DND-41 (cell line): ENCODE measurements at regions not wholly inside any gene's neighbourhood (a gene's known extent, or its start where the extent isn't known, plus 50 kb on each side); places are given as distances from the start of the nearest gene placed in this dataset.

ENCODE experiments used
- ATAC-seq: fragments of 200-7000 bp; cut with Tn5 transposase; 3 replicates; pipeline ENCODE4 v1.9.1; 2021; ENCODE audit warnings: low read depth; ENCODE audit not compliant: insufficient read depth
- DNase-seq: peaks from one replicate; pipeline ENCODE4 v3.0.0-alpha.2; 2020
- H2AFZ ChIP-seq: 2 replicates; pipeline ENCODE4 v1.6.0; 2012; ENCODE audit warnings: low read depth, low read length
- H3K27ac ChIP-seq: 2 replicates; pipeline ENCODE4 v1.5.1; 2012; ENCODE audit warnings: low read length, inconsistent platforms
- H3K27me3 ChIP-seq: fragments of 200-600 bp; sonication (generic); 2 replicates; pipeline ENCODE4 v1.6.0; 2012; ENCODE audit warnings: low read length, mild to moderate bottlenecking, inconsistent platforms; ENCODE audit not compliant: insufficient read depth, poor library complexity
- H3K36me3 ChIP-seq: 2 replicates; pipeline ENCODE4 v1.5.1; 2012; ENCODE audit warnings: low read length, inconsistent platforms; ENCODE audit not compliant: insufficient read depth
- H3K4me1 ChIP-seq: 2 replicates; pipeline ENCODE4 v1.5.1; 2012; ENCODE audit warnings: mild to moderate bottlenecking, low read length; ENCODE audit not compliant: insufficient read depth
- H3K4me2 ChIP-seq: 2 replicates; pipeline ENCODE4 v1.6.0; 2012; ENCODE audit warnings: mild to moderate bottlenecking, moderate library complexity, low read length, inconsistent platforms; ENCODE audit not compliant: insufficient read depth
- H3K4me3 ChIP-seq, 2 experiments: fragments of 200-600 bp in 1 of 2; shearing (Covaris generic) in 1 of 2; 2 replicates each; pipeline ENCODE4 v1.5.1; 2012 to 2016; ENCODE audit warnings: inconsistent platforms in 2 of 2, low read length in 2 of 2, mild to moderate bottlenecking in 2 of 2, low read depth in 1 of 2, moderate library complexity in 1 of 2
- H3K79me2 ChIP-seq: 2 replicates; pipeline ENCODE4 v1.6.0; 2012; ENCODE audit warnings: low read length, inconsistent platforms; ENCODE audit not compliant: insufficient read depth
- H3K9ac ChIP-seq: 2 replicates; pipeline ENCODE4 v1.6.0; 2012; ENCODE audit warnings: low read depth, mild to moderate bottlenecking, inconsistent platforms, low read length, moderate library complexity
- H3K9me3 ChIP-seq: 2 replicates; pipeline ENCODE4 v1.5.1; 2012; ENCODE audit warnings: low read length, moderate library complexity, mild to moderate bottlenecking, inconsistent platforms; ENCODE audit not compliant: insufficient read depth, severe bottlenecking
- H4K20me1 ChIP-seq: 2 replicates; pipeline ENCODE4 v1.6.0; 2012; ENCODE audit warnings: low read length; ENCODE audit not compliant: insufficient read depth
- EZH2 ChIP-seq: IDR thresholded peaks from 3 replicates; pipeline ENCODE4 v1.6.1; 2012; ENCODE audit warnings: borderline replicate concordance, low read depth, mild to moderate bottlenecking, moderate library complexity, low read length, inconsistent platforms; ENCODE audit not compliant: severe bottlenecking
- TF ChIP-seq, protein P1 (sequence below): IDR thresholded peaks from 2 replicates; pipeline ENCODE4 v1.5.1; 2012; ENCODE audit warnings: borderline replicate concordance, low read length, moderate library complexity, mild to moderate bottlenecking; ENCODE audit not compliant: poor library complexity, severe bottlenecking; ENCODE audit errors: extremely low read depth

GRCh38 chr6:109315341-109316110 lies 66.7 kb downstream of the CD164 start:
- TF ChIP-seq, protein P1, sequence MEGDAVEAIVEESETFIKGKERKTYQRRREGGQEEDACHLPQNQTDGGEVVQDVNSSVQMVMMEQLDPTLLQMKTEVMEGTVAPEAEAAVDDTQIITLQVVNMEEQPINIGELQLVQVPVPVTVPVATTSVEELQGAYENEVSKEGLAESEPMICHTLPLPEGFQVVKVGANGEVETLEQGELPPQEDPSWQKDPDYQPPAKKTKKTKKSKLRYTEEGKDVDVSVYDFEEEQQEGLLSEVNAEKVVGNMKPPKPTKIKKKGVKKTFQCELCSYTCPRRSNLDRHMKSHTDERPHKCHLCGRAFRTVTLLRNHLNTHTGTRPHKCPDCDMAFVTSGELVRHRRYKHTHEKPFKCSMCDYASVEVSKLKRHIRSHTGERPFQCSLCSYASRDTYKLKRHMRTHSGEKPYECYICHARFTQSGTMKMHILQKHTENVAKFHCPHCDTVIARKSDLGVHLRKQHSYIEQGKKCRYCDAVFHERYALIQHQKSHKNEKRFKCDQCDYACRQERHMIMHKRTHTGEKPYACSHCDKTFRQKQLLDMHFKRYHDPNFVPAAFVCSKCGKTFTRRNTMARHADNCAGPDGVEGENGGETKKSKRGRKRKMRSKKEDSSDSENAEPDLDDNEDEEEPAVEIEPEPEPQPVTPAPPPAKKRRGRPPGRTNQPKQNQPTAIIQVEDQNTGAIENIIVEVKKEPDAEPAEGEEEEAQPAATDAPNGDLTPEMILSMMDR = no peak
- no peak for TF ChIP-seq EZH2

DNA sequence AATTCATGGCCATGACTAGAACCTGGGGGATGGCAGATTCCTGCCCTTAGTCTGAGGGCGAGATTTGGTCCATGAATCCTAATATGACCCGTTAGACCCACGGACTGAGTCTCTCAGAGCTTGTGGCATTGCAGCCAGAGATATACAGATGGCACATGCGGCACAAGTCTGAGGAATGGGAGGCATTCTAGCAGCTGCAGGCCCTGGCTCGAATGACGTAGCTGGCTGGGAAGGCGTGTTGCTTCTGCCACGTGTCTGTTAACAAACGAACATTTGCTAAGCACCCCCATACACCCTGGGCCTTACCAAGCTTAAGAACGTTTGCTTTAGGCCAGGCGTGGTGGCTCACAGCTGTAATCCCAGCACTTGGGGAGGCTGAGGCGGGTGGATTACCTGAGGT lies 68.0 kb downstream of the CD164 start:
- H3K4me3 ChIP-seq = no peak overlapping the region
- H3K27me3 ChIP-seq = no peaks in the 10 kb centered on the region
- no peaks in the 10 kb centered on the region for H3K36me3 ChIP-seq
- TF ChIP-seq, protein P1 = no peak
- TF ChIP-seq EZH2 = no peak
- H3K4me1 ChIP-seq = no peaks in the 10 kb centered on the region
- no peaks in the 10 kb centered on the region for H4K20me1 ChIP-seq
- H3K9me3 ChIP-seq = no peaks in the 10 kb centered on the region
- H3K4me2 ChIP-seq = no peak overlapping the region
- no peak overlapping the region for H3K9ac ChIP-seq
- H2AFZ ChIP-seq = no peak overlapping the region
- no peaks in the 10 kb centered on the region for H3K79me2 ChIP-seq
- no peak overlapping the region for H3K27ac ChIP-seq
- ATAC-seq (no peak), DNase-seq (no peak)

More at GRCh38 chr6:109315341-109316110, 66.7 kb downstream of the CD164 start:
- no peaks in the 10 kb centered on the region for H3K27me3 ChIP-seq
- H2AFZ ChIP-seq = no peak overlapping the region
- no peaks in the 10 kb centered on the region for H3K36me3 ChIP-seq
- H3K9me3 ChIP-seq = no peaks in the 10 kb centered on the region
- ATAC-seq (no peak), DNase-seq (no peak)
- H3K4me2 ChIP-seq = no peak overlapping the region
- no peaks in the 10 kb centered on the region for H4K20me1 ChIP-seq
- H3K79me2 ChIP-seq = no peaks in the 10 kb centered on the region
- H3K27ac ChIP-seq = no peak overlapping the region
- H3K4me1 ChIP-seq = no peaks in the 10 kb centered on the region
- H3K9ac ChIP-seq = no peak overlapping the region
- H3K4me3 ChIP-seq = no peak overlapping the region

DNA sequence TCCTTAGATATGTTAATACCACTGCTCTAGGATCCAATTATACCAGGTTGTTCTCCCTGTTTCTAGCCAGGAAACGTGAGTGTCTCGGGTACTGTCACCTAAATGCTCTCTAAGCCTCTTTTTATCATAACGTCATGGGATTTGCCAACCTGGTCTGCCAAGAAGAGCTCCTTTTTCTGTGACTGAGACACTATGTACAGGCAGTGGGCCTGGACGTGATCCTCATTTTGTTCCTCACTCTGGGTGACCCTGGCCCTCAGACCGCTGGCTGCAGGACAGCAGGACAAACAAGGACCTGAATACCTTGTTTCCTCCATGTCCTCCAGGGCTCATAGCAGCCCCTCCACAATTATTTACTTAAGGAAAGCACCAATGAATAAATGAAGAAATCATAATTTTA lies 69.1 kb downstream of the CD164 start:
- Histone ChIP-seq H3K36me3 (no peaks in the 10 kb centered on the region), H3K9ac (no peak overlapping the region), H3K4me3 (no peak overlapping the region), H3K27me3 (no peaks in the 10 kb centered on the region), H2AFZ (no peak overlapping the region), H3K27ac (no peak overlapping the region), H3K4me2 (no peak overlapping the region), H3K9me3 (no peaks in the 10 kb centered on the region), H3K4me1 (no peaks in the 10 kb centered on the region), H3K79me2 (no peaks in the 10 kb centered on the region), H4K20me1 (no peaks in the 10 kb centered on the region)
- TF ChIP-seq EZH2 = no peak
- TF ChIP-seq, protein P1 = no peak
- DNase-seq (no peak), ATAC-seq (no peak)

DNA sequence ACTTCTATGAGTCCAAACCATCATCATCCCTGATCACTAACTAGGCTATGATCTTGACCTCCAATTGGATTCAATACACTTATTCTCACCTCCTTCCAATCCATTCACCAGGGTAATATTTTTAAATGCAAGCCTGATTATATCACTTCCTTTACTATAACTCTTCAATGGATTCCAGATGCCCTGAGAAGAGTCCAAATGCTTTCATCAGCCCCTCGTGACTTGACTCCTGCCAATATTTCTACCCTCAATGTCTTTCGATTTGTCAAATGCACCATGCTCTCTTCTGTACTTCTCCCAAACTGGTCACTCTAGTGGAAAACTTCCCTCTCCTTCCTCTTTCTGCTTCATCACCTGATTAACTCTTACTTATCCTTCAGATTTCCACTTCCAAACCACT lies 70.8 kb downstream of the CD164 start:
- no peaks in the 10 kb centered on the region for H3K36me3 ChIP-seq
- no peak overlapping the region for H2AFZ ChIP-seq
- ATAC-seq (no peak), DNase-seq (no peak)
- no peaks in the 10 kb centered on the region for H4K20me1 ChIP-seq
- H3K4me3 ChIP-seq = no peak overlapping the region
- no peaks in the 10 kb centered on the region for H3K4me1 ChIP-seq
- H3K9me3 ChIP-seq = no peaks in the 10 kb centered on the region
- H3K4me2 ChIP-seq = no peak overlapping the region
- H3K27me3 ChIP-seq = no peaks in the 10 kb centered on the region
- H3K9ac ChIP-seq = no peak overlapping the region
- no peaks in the 10 kb centered on the region for H3K79me2 ChIP-seq
- no peak overlapping the region for H3K27ac ChIP-seq
- TF ChIP-seq, protein P1 = no peak
- TF ChIP-seq EZH2 = no peak
